ENCODE measurements at regions not wholly inside any gene's neighbourhood (a gene's known extent, or its start where the extent isn't known, plus 50 kb on each side); places are given as distances from the start of the nearest gene placed in this dataset.
"Not testable (repeated sequence)": the region's sequence is repeated elsewhere in the genome, so short reads cannot be mapped to it uniquely, and the experiment has no call there.

GRCh38 chr1:233463333-233463732, 135.8 kb downstream of the MAP3K21 start:
- no peaks in the 10 kb centered on the region for H3K4me1 Mint-ChIP-seq (ENCODE audit: low read depth)
- no peaks in the 10 kb centered on the region for H3K27me3 ChIP-seq (ENCODE audit: control insufficient read depth in 1 of 2, insufficient read depth in 2 of 2, low read length in 2 of 2)
- no peaks in the 10 kb centered on the region for H3K4me1 ChIP-seq (ENCODE audit: insufficient read depth, low read length)
- H3K9me3 ChIP-seq (ENCODE audit: control insufficient read depth in 1 of 2, insufficient read depth in 1 of 2, low read length in 2 of 2) = peaks cover 0 to 7% of the 10 kb centered on the region in 2 experiments
- no peak for TF ChIP-seq CTCF (IDR thresholded peaks at IDR 0.05)
- ChIA-PET POLR2A (no interaction called here), CTCF (no interaction called here)
- H3K36me3 ChIP-seq (ENCODE audit: insufficient read depth, low read length) = no peaks in the 10 kb centered on the region
- no peaks in the 10 kb centered on the region for H3K27me3 Mint-ChIP-seq
- H3K27ac Mint-ChIP-seq = no peak overlapping the region
- no peak for ATAC-seq (ENCODE audit: poor library complexity)
- no peaks in the 10 kb centered on the region for H3K36me3 Mint-ChIP-seq (ENCODE audit: low read depth)
- no peak overlapping the region for H3K4me3 Mint-ChIP-seq
- intact Hi-C loops (cut with DNase I, micrococcal nuclease) = no loop called here
- H3K4me3 ChIP-seq (ENCODE audit: low read length) = no peak overlapping the region
- no peaks in the 10 kb centered on the region for H3K9me3 Mint-ChIP-seq
- DNase-seq = no peak
- H3K27ac ChIP-seq (ENCODE audit: low read depth in 1 of 2, low read length in 2 of 2) = no peak overlapping the region

- Mint-ChIP-seq H3K9me3 (no peaks in the 10 kb centered on the region), H3K4me1 (ENCODE audit: low read depth) (no peaks in the 10 kb centered on the region), H3K27me3 (no peaks in the 10 kb centered on the region), H3K36me3 (ENCODE audit: low read depth) (no peaks in the 10 kb centered on the region), H3K27ac (no peak overlapping the region), H3K4me3 (no peak overlapping the region)
- DNase-seq (no peak), ATAC-seq (ENCODE audit: poor library complexity) (no peak)
- CTCF ChIA-PET = no interaction called here
- no peak for TF ChIP-seq CTCF (IDR thresholded peaks at IDR 0.05)
- H3K36me3 ChIP-seq (ENCODE audit: insufficient read depth, low read length) = no peaks in the 10 kb centered on the region
- intact Hi-C loops (cut with DNase I, micrococcal nuclease) = no loop called here
- peaks cover 0 to 7% of the 10 kb centered on the region in 2 experiments for H3K9me3 ChIP-seq (ENCODE audit: control insufficient read depth in 1 of 2, insufficient read depth in 1 of 2, low read length in 2 of 2)
- H3K27me3 ChIP-seq (ENCODE audit: control insufficient read depth in 1 of 2, insufficient read depth in 2 of 2, low read length in 2 of 2) = no peaks in the 10 kb centered on the region
- POLR2A ChIA-PET = no interaction called here
- no peak overlapping the region for H3K4me3 ChIP-seq (ENCODE audit: low read length)
- H3K4me1 ChIP-seq (ENCODE audit: insufficient read depth, low read length) = no peaks in the 10 kb centered on the region
- no peak overlapping the region for H3K27ac ChIP-seq (ENCODE audit: low read depth in 1 of 2, low read length in 2 of 2)
Observed at GRCh38 chr1:233465745-233466343, 138.3 kb downstream of the MAP3K21 start.

GRCh38 chr1:233470741-233471499, 143.0 kb upstream of the KCNK1 start:
- H3K27ac ChIP-seq (ENCODE audit: low read depth in 1 of 2, low read length in 2 of 2) = no peak overlapping the region
- H3K27me3 Mint-ChIP-seq = peaks cover 13% of the 10 kb centered on the region
- ChIA-PET POLR2A (no interaction called here), CTCF (no interaction called here)
- no peaks in the 10 kb centered on the region for H3K36me3 ChIP-seq (ENCODE audit: insufficient read depth, low read length)
- peaks cover 3 to 4% of the 10 kb centered on the region in 2 experiments for H3K27me3 ChIP-seq (ENCODE audit: control insufficient read depth in 1 of 2, insufficient read depth in 2 of 2, low read length in 2 of 2)
- H3K4me1 ChIP-seq (ENCODE audit: insufficient read depth, low read length) = no peaks in the 10 kb centered on the region
- H3K4me3 Mint-ChIP-seq = no peak overlapping the region
- TF ChIP-seq CTCF (IDR thresholded peaks at IDR 0.05) = no peak
- intact Hi-C loops (cut with DNase I, micrococcal nuclease) = no loop called here
- no peaks in the 10 kb centered on the region for H3K4me1 Mint-ChIP-seq (ENCODE audit: low read depth)
- no peaks in the 10 kb centered on the region for H3K9me3 Mint-ChIP-seq
- no peaks in the 10 kb centered on the region for H3K36me3 Mint-ChIP-seq (ENCODE audit: low read depth)
- no peak overlapping the region for H3K4me3 ChIP-seq (ENCODE audit: low read length)
- no peak for DNase-seq
- H3K27ac Mint-ChIP-seq = no peak overlapping the region
- peaks cover 0 to 7% of the 10 kb centered on the region in 2 experiments for H3K9me3 ChIP-seq (ENCODE audit: control insufficient read depth in 1 of 2, insufficient read depth in 1 of 2, low read length in 2 of 2)
- no peak for ATAC-seq (ENCODE audit: poor library complexity)

GRCh38 chr1:233471851-233472250, 142.1 kb upstream of the KCNK1 start:
- H3K36me3 ChIP-seq (ENCODE audit: insufficient read depth, low read length); CTCF ChIA-PET; H3K27ac ChIP-seq (ENCODE audit: low read depth in 1 of 2, low read length in 2 of 2); ATAC-seq (ENCODE audit: poor library complexity); H3K4me3 ChIP-seq (ENCODE audit: low read length); H3K27me3 ChIP-seq (ENCODE audit: control insufficient read depth in 1 of 2, insufficient read depth in 2 of 2, low read length in 2 of 2); intact Hi-C loops (cut with DNase I, micrococcal nuclease); H3K27ac Mint-ChIP-seq; H3K36me3 Mint-ChIP-seq (ENCODE audit: low read depth); H3K4me1 ChIP-seq (ENCODE audit: insufficient read depth, low read length); H3K9me3 ChIP-seq (ENCODE audit: control insufficient read depth in 1 of 2, insufficient read depth in 1 of 2, low read length in 2 of 2); H3K4me1 Mint-ChIP-seq (ENCODE audit: low read depth); H3K4me3 Mint-ChIP-seq; H3K9me3 Mint-ChIP-seq; POLR2A ChIA-PET; DNase-seq: not testable (repeated sequence)
- H3K27me3 Mint-ChIP-seq = peaks cover 15% of the 10 kb centered on the region

GRCh38 chr1:233472796-233473195, 141.1 kb upstream of the KCNK1 start:
- DNase-seq; POLR2A ChIA-PET; H3K4me3 Mint-ChIP-seq; H3K9me3 ChIP-seq (ENCODE audit: control insufficient read depth in 1 of 2, insufficient read depth in 1 of 2, low read length in 2 of 2); H3K36me3 Mint-ChIP-seq (ENCODE audit: low read depth); ATAC-seq (ENCODE audit: poor library complexity); H3K4me1 ChIP-seq (ENCODE audit: insufficient read depth, low read length); H3K4me3 ChIP-seq (ENCODE audit: low read length); H3K27ac Mint-ChIP-seq; CTCF ChIA-PET; H3K36me3 ChIP-seq (ENCODE audit: insufficient read depth, low read length); H3K27ac ChIP-seq (ENCODE audit: low read depth in 1 of 2, low read length in 2 of 2); intact Hi-C loops (cut with DNase I, micrococcal nuclease); H3K9me3 Mint-ChIP-seq; H3K4me1 Mint-ChIP-seq (ENCODE audit: low read depth): not testable (repeated sequence)
- H3K27me3 Mint-ChIP-seq = peaks cover 23% of the 10 kb centered on the region
- peaks cover 4 to 10% of the 10 kb centered on the region in 2 experiments for H3K27me3 ChIP-seq (ENCODE audit: control insufficient read depth in 1 of 2, insufficient read depth in 2 of 2, low read length in 2 of 2)
